Fibroblast of the aortic adventitia (primary cell): ENCODE measurements at regions not wholly inside any gene's neighbourhood (a gene's known extent, or its start where the extent isn't known, plus 50 kb on each side); places are given as distances from the start of the nearest gene placed in this dataset.
A peak's percentile ranks its signal among the peaks of the same experiment; 100 is the strongest.

Source experiments
- DNase-seq: peaks from one replicate; pipeline ENCODE4 v3.0.0-alpha.2; 2010; ENCODE audit warnings: low read depth
- H3K4me3 ChIP-seq: 2 replicates; pipeline ENCODE4 v1.5.1; 2011; ENCODE audit warnings: low read depth, mild to moderate bottlenecking, control low read depth, low read length, moderate library complexity
- CTCF ChIP-seq: IDR thresholded peaks from 2 replicates; pipeline ENCODE4 v1.5.1; 2011; ENCODE audit warnings: mild to moderate bottlenecking, low read length, control low read depth, inconsistent platforms; ENCODE audit not compliant: insufficient read depth

- DNase-seq = peak; percentile 10
- TF ChIP-seq CTCF = no peak
- no peak overlapping the region for H3K4me3 ChIP-seq
Measured at GRCh38 chr12:88251798-88252197, 109.7 kb downstream of the TMTC3 start.

- peak; percentile 31 for DNase-seq
- TF ChIP-seq CTCF = no peak
- no peak overlapping the region for H3K4me3 ChIP-seq
Measured at GRCh38 chr12:88253371-88253978, 111.4 kb downstream of the TMTC3 start.

- no peak for DNase-seq
Measured at GRCh38 chr12:88255224-88255623, 113.1 kb downstream of the TMTC3 start.

GRCh38 chr12:88255847-88256246 is 113.7 kb downstream of the TMTC3 start:
- TF ChIP-seq CTCF = no peak
- no peak for DNase-seq
- no peak overlapping the region for H3K4me3 ChIP-seq

More at GRCh38 chr12:88255224-88255623, 113.1 kb downstream of the TMTC3 start:
- no peak for TF ChIP-seq CTCF
- no peak overlapping the region for H3K4me3 ChIP-seq

- no peak overlapping the region for H3K4me3 ChIP-seq
- TF ChIP-seq CTCF = no peak
- DNase-seq = peak; percentile 84
Measured at GRCh38 chr12:88258396-88258795, 116.3 kb downstream of the TMTC3 start.

- no peak overlapping the region for H3K4me3 ChIP-seq
- TF ChIP-seq CTCF = no peak
- DNase-seq = no peak
Measured at GRCh38 chr12:88266806-88267360, 124.8 kb downstream of the TMTC3 start.

GRCh38 chr12:88267630-88268029 is 125.5 kb downstream of the TMTC3 start:
- no peak for DNase-seq
- TF ChIP-seq CTCF = no peak
- no peak overlapping the region for H3K4me3 ChIP-seq
